GM12891 (cell line): ENCODE measurements at regions not wholly inside any gene's neighbourhood (a gene's known extent, or its start where the extent isn't known, plus 50 kb on each side); places are given as distances from the start of the nearest gene placed in this dataset.

Source experiments
- PAX5 ChIP-seq: IDR thresholded peaks from 2 replicates; pipeline ENCODE4 v1.6.1; 2011; ENCODE audit warnings: low read length, moderate library complexity, mild to moderate bottlenecking; ENCODE audit not compliant: insufficient read depth, severe bottlenecking
- POLR2A ChIP-seq: IDR thresholded peaks from 2 replicates; pipeline ENCODE4 v1.6.1; 2011; ENCODE audit warnings: low read depth, low read length, control low read depth
- POLR2AphosphoS5 ChIP-seq: IDR thresholded peaks from 2 replicates; pipeline ENCODE4 v1.6.1; 2011; ENCODE audit warnings: low read depth, low read length, control low read depth
- TAF1 ChIP-seq: IDR thresholded peaks from 2 replicates; pipeline ENCODE4 v1.6.1; 2011; ENCODE audit warnings: low read depth, low read length, control low read depth

DNA sequence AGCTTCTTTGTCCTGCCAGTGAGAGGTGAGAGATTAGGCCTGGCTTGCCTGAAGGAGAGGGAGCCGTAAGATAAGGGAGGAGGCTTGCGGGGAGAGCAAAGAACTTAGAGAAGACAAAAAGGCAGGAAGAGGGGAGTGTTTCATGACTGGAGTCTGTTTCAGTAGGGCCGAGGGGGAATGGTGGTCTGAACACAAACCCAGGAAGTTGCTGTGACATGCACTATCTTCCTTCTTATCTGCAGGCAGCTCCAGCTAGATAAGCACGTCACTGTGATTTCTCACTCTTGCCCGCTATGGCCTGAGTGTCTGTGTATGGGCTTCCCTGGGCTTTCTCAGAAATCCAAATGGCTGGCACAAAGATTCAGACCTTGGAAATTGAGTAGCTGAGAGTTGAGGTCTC is 307.5 kb upstream of the CLINT1 start:
- no peak for TF ChIP-seq TAF1
- TF ChIP-seq POLR2AphosphoS5: no peak
- TF ChIP-seq POLR2A: no peak
- TF ChIP-seq PAX5: no peak
